Coronary artery (tissue), 2 donors: ENCODE measurements at regions not wholly inside any gene's neighbourhood (a gene's known extent, or its start where the extent isn't known, plus 50 kb on each side); places are given as distances from the start of the nearest gene placed in this dataset.
"Not testable (repeated sequence)": the region's sequence is repeated elsewhere in the genome, so short reads cannot be mapped to it uniquely, and the experiment has no call there.

Experiments
- DNase-seq: peaks from one replicate; pipeline ENCODE4 v3.0.0-alpha.2; 2017; ENCODE audit warnings: low spot score
- H3K27ac ChIP-seq, 2 donors: fragments of 200-600 bp; sonication (generic); one replicate each; pipeline ENCODE4 v1.5.1; 2016 to 2019
- H3K4me3 ChIP-seq: fragments of 200-600 bp; sonication (generic); 2 replicates; pipeline ENCODE4 v1.5.1; 2016; ENCODE audit warnings: mild to moderate bottlenecking, moderate library complexity
- TF ChIP-seq, protein P1 (sequence below): fragments of 200-600 bp; sonication (generic); IDR thresholded peaks from one replicate; pipeline ENCODE4 v1.5.1; 2019; ENCODE audit warnings: antibody characterized with exemption

DNA sequence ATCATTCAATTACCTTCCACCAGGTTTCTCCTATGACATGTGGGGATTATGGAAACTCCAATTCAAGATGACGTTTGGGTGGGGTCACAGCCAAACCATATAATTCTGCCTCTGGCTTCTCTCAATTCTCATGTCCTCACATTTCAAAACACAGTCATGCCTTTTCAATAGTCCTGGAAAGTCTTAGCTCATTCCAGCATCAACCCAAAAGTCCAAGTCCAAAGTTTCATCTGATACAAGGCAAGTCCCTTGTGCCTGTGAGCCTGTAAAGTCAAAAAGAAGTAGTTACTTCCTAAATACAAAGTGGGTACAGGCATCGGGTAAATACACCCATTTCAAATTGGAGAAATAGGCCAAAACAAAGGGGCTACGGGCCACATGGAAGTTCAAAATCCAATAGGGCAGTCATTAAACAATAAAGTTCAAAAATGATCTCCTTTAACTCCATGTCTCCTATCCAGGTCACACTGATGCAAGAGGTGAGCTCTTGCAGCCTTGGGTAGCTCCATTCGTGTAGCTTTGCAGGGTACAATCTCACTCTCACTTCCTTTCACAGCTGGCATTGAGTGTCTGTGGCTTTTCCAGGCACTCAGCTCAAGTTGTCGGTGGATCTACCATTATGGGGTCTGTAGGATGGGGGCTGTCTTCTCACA is 112.9 kb downstream of the FCRL5 start:
- TF ChIP-seq, protein P1, sequence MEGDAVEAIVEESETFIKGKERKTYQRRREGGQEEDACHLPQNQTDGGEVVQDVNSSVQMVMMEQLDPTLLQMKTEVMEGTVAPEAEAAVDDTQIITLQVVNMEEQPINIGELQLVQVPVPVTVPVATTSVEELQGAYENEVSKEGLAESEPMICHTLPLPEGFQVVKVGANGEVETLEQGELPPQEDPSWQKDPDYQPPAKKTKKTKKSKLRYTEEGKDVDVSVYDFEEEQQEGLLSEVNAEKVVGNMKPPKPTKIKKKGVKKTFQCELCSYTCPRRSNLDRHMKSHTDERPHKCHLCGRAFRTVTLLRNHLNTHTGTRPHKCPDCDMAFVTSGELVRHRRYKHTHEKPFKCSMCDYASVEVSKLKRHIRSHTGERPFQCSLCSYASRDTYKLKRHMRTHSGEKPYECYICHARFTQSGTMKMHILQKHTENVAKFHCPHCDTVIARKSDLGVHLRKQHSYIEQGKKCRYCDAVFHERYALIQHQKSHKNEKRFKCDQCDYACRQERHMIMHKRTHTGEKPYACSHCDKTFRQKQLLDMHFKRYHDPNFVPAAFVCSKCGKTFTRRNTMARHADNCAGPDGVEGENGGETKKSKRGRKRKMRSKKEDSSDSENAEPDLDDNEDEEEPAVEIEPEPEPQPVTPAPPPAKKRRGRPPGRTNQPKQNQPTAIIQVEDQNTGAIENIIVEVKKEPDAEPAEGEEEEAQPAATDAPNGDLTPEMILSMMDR: no peak
- no peak for DNase-seq
- no peak overlapping the region for H3K4me3 ChIP-seq
- H3K27ac ChIP-seq: no peak overlapping the region

DNA sequence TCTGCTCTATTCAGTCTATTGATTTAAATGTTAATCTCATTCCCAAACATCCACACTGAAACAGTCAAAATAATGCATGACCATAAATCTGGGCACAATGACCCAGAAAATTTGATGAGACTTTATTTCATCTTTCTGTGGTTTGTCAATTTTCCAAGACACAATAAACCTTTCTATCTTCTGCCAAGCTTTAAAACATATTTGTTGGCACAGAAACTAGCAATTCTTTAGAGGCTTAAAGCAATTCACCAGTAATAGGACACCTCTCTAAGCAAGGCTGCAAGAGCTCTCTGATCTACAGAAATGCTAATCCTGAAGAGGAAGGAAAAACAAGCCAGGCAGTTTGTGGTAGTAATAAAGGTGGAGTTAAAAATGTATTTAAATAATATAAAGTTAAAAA is 113.7 kb downstream of the FCRL5 start:
- no peak for DNase-seq
- TF ChIP-seq, protein P1: no peak
- H3K4me3 ChIP-seq: no peak overlapping the region
- no peak overlapping the region for H3K27ac ChIP-seq

DNA sequence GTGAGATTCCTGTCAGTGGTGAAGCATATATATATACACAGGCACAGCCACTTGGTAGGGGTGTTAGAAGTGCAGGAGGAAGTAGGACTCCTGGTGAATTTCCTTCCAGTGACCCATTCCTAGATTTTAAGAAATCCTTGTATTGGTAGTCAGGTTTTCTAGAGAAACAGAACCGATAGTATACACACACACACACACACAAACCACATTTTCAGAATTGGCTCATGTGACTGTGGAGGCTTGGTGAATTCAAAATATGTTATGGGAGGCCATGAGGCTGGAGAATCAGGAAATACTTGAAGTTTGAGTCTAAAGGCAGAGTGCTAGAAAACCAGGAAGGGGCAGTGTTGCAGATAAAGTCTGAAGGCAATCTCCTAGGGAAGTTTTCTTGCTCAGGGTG is 114.2 kb downstream of the FCRL5 start:
- no peak overlapping the region for H3K27ac ChIP-seq
- H3K4me3 ChIP-seq: no peak overlapping the region
- DNase-seq: no peak
- TF ChIP-seq, protein P1: no peak

- TF ChIP-seq, protein P1: no peak
- H3K27ac ChIP-seq: no peak overlapping the region
- no peak for DNase-seq
- no peak overlapping the region for H3K4me3 ChIP-seq
These were observed 115.0 kb downstream of the FCRL5 start for GRCh38 chr1:157437296-157437695.

- TF ChIP-seq, protein P1: no peak
- no peak for DNase-seq
- Histone ChIP-seq H3K4me3 (no peak overlapping the region), H3K27ac (no peak overlapping the region)
These were observed 120.6 kb downstream of the FCRL5 start for GRCh38 chr1:157431751-157432150.

GRCh38 chr1:157429601-157430240 is 122.6 kb downstream of the FCRL5 start:
- Histone ChIP-seq H3K27ac (no peak overlapping the region), H3K4me3 (no peak overlapping the region)
- TF ChIP-seq, protein P1: no peak
- no peak for DNase-seq

GRCh38 chr1:157423764-157424163 is 128.6 kb downstream of the FCRL5 start:
- H3K4me3 ChIP-seq, DNase-seq, H3K27ac ChIP-seq: not testable (repeated sequence)
